ENCODE measurements at regions not wholly inside any gene's neighbourhood (a gene's known extent, or its start where the extent isn't known, plus 50 kb on each side); places are given as distances from the start of the nearest gene placed in this dataset.

DNA sequence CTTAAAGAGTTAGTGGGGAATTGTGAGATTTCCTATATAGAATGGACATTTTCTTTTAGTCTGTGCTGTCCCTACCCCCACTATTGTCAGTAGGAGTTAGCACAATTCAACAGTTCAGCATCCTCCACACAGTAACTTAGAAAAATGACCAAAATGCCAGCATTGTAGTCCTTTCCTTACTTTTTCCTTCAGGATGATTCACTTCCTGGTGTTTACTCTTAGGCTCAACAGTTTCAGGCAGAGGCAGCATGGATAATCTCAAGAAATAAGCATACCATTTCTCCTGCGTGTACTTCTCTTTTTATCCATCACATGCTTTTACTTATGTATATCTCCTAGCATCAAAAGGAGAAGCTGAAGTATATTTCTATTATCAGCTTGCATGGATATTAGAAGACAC is 683.4 kb downstream of the SLC16A7 start:
- H3K27ac ChIP-seq = no peak overlapping the region
- H3K27me3 ChIP-seq = no peaks in the 10 kb centered on the region
- H3K36me3 ChIP-seq = no peaks in the 10 kb centered on the region
- no peaks in the 10 kb centered on the region for H3K4me1 ChIP-seq (ENCODE audit: low read depth)
- H3K4me3 ChIP-seq = no peak overlapping the region
- no peaks in the 10 kb centered on the region for H3K9me3 ChIP-seq (ENCODE audit: low read depth)
- peak in 1 of 2 donors; percentile 16 for DNase-seq (ENCODE audit: low read depth in 1 of 2, low spot score in 1 of 2)
- TF ChIP-seq, protein P1, sequence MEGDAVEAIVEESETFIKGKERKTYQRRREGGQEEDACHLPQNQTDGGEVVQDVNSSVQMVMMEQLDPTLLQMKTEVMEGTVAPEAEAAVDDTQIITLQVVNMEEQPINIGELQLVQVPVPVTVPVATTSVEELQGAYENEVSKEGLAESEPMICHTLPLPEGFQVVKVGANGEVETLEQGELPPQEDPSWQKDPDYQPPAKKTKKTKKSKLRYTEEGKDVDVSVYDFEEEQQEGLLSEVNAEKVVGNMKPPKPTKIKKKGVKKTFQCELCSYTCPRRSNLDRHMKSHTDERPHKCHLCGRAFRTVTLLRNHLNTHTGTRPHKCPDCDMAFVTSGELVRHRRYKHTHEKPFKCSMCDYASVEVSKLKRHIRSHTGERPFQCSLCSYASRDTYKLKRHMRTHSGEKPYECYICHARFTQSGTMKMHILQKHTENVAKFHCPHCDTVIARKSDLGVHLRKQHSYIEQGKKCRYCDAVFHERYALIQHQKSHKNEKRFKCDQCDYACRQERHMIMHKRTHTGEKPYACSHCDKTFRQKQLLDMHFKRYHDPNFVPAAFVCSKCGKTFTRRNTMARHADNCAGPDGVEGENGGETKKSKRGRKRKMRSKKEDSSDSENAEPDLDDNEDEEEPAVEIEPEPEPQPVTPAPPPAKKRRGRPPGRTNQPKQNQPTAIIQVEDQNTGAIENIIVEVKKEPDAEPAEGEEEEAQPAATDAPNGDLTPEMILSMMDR (IDR thresholded peaks at IDR 0.05; ENCODE audit: low read depth, low read length) = no peak

- DNase-seq (ENCODE audit: low read depth in 1 of 2, low spot score in 1 of 2) = no peak
- no peak overlapping the region for H3K27ac ChIP-seq
Measured at GRCh38 chr12:60281522-60281921, 685.7 kb downstream of the SLC16A7 start.

DNA sequence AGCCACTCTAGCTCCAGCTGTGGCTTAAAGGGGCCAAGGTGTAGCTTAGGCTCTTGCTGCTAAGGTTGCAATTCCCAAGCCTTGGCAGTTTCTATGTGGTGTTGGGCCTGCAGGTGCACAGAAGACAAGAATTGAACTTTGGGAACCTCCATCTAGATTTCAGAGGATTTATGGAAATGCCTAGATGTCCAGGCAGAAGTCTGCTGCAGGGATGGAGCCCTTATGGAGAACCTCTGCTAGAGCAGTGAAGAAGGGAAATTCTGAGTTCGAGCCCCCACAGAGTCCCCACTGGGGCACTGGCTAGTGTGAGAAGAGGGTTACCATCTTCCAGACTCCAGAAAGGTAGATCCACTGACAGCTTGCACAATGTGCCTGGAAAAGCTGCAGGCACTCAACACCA is 694.7 kb downstream of the SLC16A7 start:
- Histone ChIP-seq H3K36me3 (no peaks in the 10 kb centered on the region), H3K4me3 (no peak overlapping the region), H3K4me1 (ENCODE audit: low read depth) (no peaks in the 10 kb centered on the region), H3K27me3 (no peaks in the 10 kb centered on the region), H3K27ac (no peak overlapping the region), H3K9me3 (ENCODE audit: low read depth) (no peaks in the 10 kb centered on the region)
- TF ChIP-seq, protein P1 (IDR thresholded peaks at IDR 0.05; ENCODE audit: low read depth, low read length) = no peak
- DNase-seq (ENCODE audit: low read depth in 1 of 2, low spot score in 1 of 2) = no peak

More at GRCh38 chr12:60281522-60281921, 685.7 kb downstream of the SLC16A7 start:
- TF ChIP-seq, protein P1 (IDR thresholded peaks at IDR 0.05; ENCODE audit: low read depth, low read length) = no peak
- no peaks in the 10 kb centered on the region for H3K36me3 ChIP-seq
- H3K27me3 ChIP-seq = no peaks in the 10 kb centered on the region
- no peaks in the 10 kb centered on the region for H3K4me1 ChIP-seq (ENCODE audit: low read depth)
- no peaks in the 10 kb centered on the region for H3K9me3 ChIP-seq (ENCODE audit: low read depth)
- H3K4me3 ChIP-seq = no peak overlapping the region

DNA sequence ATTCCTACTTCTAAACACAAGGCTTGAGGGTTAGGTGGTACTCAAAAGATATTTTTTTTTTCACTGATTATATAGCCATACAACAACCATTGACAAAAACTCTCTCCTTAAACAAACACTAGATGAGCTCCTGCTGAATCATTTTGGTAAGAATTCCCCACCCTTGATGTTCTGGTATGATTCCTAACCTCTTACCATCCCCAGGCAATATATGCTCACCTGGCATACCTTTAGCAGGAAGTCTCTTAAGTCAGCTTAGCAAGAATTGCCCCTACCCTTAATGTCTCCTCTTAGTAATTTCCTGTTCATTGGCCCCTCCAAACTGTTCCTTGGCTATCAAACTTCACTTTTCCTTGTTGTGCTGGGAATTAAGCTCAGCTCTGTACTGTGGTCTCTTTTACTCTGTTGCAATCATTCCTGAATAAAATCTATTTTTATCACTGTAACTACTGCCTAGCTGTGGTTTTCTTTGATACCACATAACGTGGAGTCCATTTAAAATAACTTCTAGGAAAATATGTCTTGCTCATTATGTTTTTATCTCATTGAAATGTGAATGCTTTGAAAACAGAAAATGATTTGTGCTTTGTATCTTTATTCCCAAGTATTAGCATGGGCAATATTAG is 712.6 kb downstream of the SLC16A7 start:
- Histone ChIP-seq H3K4me3 (no peak overlapping the region), H3K27ac (no peak overlapping the region), H3K27me3 (no peaks in the 10 kb centered on the region), H3K9me3 (ENCODE audit: low read depth) (no peaks in the 10 kb centered on the region), H3K4me1 (ENCODE audit: low read depth) (no peaks in the 10 kb centered on the region), H3K36me3 (no peaks in the 10 kb centered on the region)
- peak in 1 of 2 donors; percentile 3 for DNase-seq (ENCODE audit: low read depth in 1 of 2, low spot score in 1 of 2)
- TF ChIP-seq, protein P1 (IDR thresholded peaks at IDR 0.05; ENCODE audit: low read depth, low read length) = no peak

GRCh38 chr12:60311940-60312339 is 716.1 kb downstream of the SLC16A7 start:
- TF ChIP-seq, protein P1 (IDR thresholded peaks at IDR 0.05; ENCODE audit: low read depth, low read length) = no peak
- H3K36me3 ChIP-seq = no peaks in the 10 kb centered on the region
- H3K9me3 ChIP-seq (ENCODE audit: low read depth) = no peaks in the 10 kb centered on the region
- H3K4me3 ChIP-seq = no peak overlapping the region
- H3K27ac ChIP-seq = no peak overlapping the region
- no peaks in the 10 kb centered on the region for H3K4me1 ChIP-seq (ENCODE audit: low read depth)
- no peak for DNase-seq (ENCODE audit: low read depth in 1 of 2, low spot score in 1 of 2)
- no peaks in the 10 kb centered on the region for H3K27me3 ChIP-seq
